GM23338 (cell line): ENCODE measurements at regions not wholly inside any gene's neighbourhood (a gene's known extent, or its start where the extent isn't known, plus 50 kb on each side); places are given as distances from the start of the nearest gene placed in this dataset.

Experiments
- ATAC-seq: fragments of 200-7000 bp; cut with Tn5 transposase; 3 replicates; pipeline ENCODE4 v1.9.1; 2020
- DNase-seq: peaks from one replicate; pipeline ENCODE4 v3.0.0-alpha.2; 2015; ENCODE audit warnings: low spot score
- H2AFZ ChIP-seq: fragments of 200-600 bp; sonication (generic); 2 replicates; pipeline ENCODE4 v1.8.0; 2016; ENCODE audit warnings: antibody characterized with exemption, mild to moderate bottlenecking, moderate library complexity
- H3F3A ChIP-seq: fragments of 200-600 bp; sonication (generic); replicated peaks from 2 replicates; pipeline ENCODE4 v1.8.0; 2017; ENCODE audit warnings: antibody characterized with exemption, mixed run types, low read depth
- H3K27ac ChIP-seq: fragments of 200-600 bp; sonication (generic); 2 replicates; pipeline ENCODE4 v1.6.1; 2016; ENCODE audit warnings: low read depth
- H3K27me3 ChIP-seq: fragments of 200-600 bp; sonication (generic); 2 replicates; pipeline ENCODE4 v1.8.0; 2016; ENCODE audit warnings: mild to moderate bottlenecking, mixed run types, moderate library complexity; ENCODE audit not compliant: insufficient read depth
- H3K36me3 ChIP-seq: fragments of 200-600 bp; sonication (generic); 2 replicates; pipeline ENCODE4 v1.8.0; 2016; ENCODE audit warnings: mild to moderate bottlenecking; ENCODE audit not compliant: insufficient read depth
- H3K4me1 ChIP-seq: fragments of 200-600 bp; sonication (generic); 2 replicates; pipeline ENCODE4 v1.8.0; 2016; ENCODE audit warnings: mild to moderate bottlenecking, moderate library complexity; ENCODE audit not compliant: insufficient read depth
- H3K4me2 ChIP-seq: fragments of 200-600 bp; sonication (generic); 2 replicates; pipeline ENCODE4 v1.7.1; 2017; ENCODE audit warnings: mixed run types
- H3K4me3 ChIP-seq: fragments of 200-600 bp; sonication (generic); 2 replicates; pipeline ENCODE4 v1.6.1; 2016; ENCODE audit warnings: mixed run types
- H3K79me2 ChIP-seq: fragments of 200-600 bp; sonication (generic); replicated peaks from 2 replicates; pipeline ENCODE4 v1.8.0; 2017; ENCODE audit warnings: mild to moderate bottlenecking; ENCODE audit not compliant: insufficient read depth
- H3K9me2 ChIP-seq: fragments of 200-600 bp; sonication (generic); 2 replicates; pipeline ENCODE4 v1.8.0; 2017; ENCODE audit not compliant: insufficient read depth
- H4K20me1 ChIP-seq: fragments of 200-600 bp; sonication (generic); replicated peaks from 2 replicates; pipeline ENCODE4 v1.8.0; 2017; ENCODE audit warnings: mild to moderate bottlenecking; ENCODE audit not compliant: insufficient read depth
- H3K27ac Mint-ChIP-seq: 2 replicates; pipeline ENCODE4 v1.8.0; 2020; ENCODE audit warnings: inconsistent platforms, mild to moderate bottlenecking, moderate library complexity, mixed read lengths
- H3K27me3 Mint-ChIP-seq: 3 replicates; pipeline ENCODE4 v1.8.0; 2022; ENCODE audit warnings: low read depth, mild to moderate bottlenecking, moderate library complexity, mixed read lengths, inconsistent platforms; ENCODE audit not compliant: insufficient read depth, poor library complexity
- H3K36me3 Mint-ChIP-seq: 3 replicates; pipeline ENCODE4 v1.8.0; 2021; ENCODE audit warnings: low read depth, mild to moderate bottlenecking, inconsistent platforms, moderate library complexity, mixed read lengths
- H3K4me1 Mint-ChIP-seq: 3 replicates; pipeline ENCODE4 v1.8.0; 2020; ENCODE audit warnings: mild to moderate bottlenecking, inconsistent platforms, mixed read lengths
- H3K4me3 Mint-ChIP-seq: 3 replicates; pipeline ENCODE4 v1.8.0; 2021; ENCODE audit warnings: moderate library complexity, mild to moderate bottlenecking, inconsistent platforms, mixed read lengths
- H3K9me3 Mint-ChIP-seq: 3 replicates; pipeline ENCODE4 v1.8.0; 2020; ENCODE audit warnings: moderate library complexity, mild to moderate bottlenecking, inconsistent platforms, mixed read lengths
- CREB1 ChIP-seq: fragments of 250-450 bp; sonication (Bioruptor Pico); IDR thresholded peaks from 2 replicates; pipeline ENCODE4 v1.5.0; 2020; ENCODE audit warnings: low read depth, mild to moderate bottlenecking, moderate library complexity
- CTCF ChIP-seq, 2 experiments: fragments of 200-600 bp in 1 of 2; sonication (generic) in 1 of 2; conservative IDR thresholded peaks; 2 replicates each; pipeline versions ENCODE4 v1.5.1 to v1.6.1; 2016 to 2017; ENCODE audit warnings: antibody characterized with exemption in 2 of 2, low read depth in 2 of 2, mild to moderate bottlenecking in 2 of 2, moderate library complexity in 1 of 2
- ETS1 ChIP-seq: IDR thresholded peaks from 2 replicates; pipeline ENCODE4 v1.6.1; 2016; ENCODE audit warnings: antibody characterized with exemption
- EZH2 ChIP-seq: fragments of 200-600 bp; sonication (generic); IDR thresholded peaks from one replicate; pipeline ENCODE4 v1.8.0; 2017; ENCODE audit warnings: antibody characterized with exemption, mild to moderate bottlenecking, low read depth; ENCODE audit not compliant: unreplicated experiment
- EZH2phosphoT487 ChIP-seq: fragments of 200-600 bp; sonication (generic); IDR thresholded peaks from one replicate; pipeline ENCODE4 v1.8.1; 2018; ENCODE audit warnings: antibody characterized with exemption; ENCODE audit not compliant: unreplicated experiment
- JUNB ChIP-seq: IDR thresholded peaks from one replicate; pipeline ENCODE4 v1.6.1; 2016; ENCODE audit warnings: antibody characterized with exemption; ENCODE audit not compliant: unreplicated experiment
- NANOG ChIP-seq: IDR thresholded peaks from 2 replicates; pipeline ENCODE4 v1.6.1; 2016; ENCODE audit warnings: antibody characterized with exemption, borderline replicate concordance
- POLR2AphosphoS5 ChIP-seq: IDR thresholded peaks from 2 replicates; pipeline ENCODE4 v1.6.1; 2016; ENCODE audit warnings: antibody characterized with exemption, low read depth
- REST ChIP-seq: IDR thresholded peaks from one replicate; pipeline ENCODE4 v1.6.1; 2018; ENCODE audit warnings: antibody characterized with exemption; ENCODE audit not compliant: unreplicated experiment
- STAT1 ChIP-seq: IDR thresholded peaks from one replicate; pipeline ENCODE4 v1.6.1; 2016; ENCODE audit warnings: antibody characterized with exemption; ENCODE audit not compliant: unreplicated experiment
- ZNF331 ChIP-seq: fragments of 250-450 bp; sonication (Bioruptor Pico); IDR thresholded peaks from 2 replicates; pipeline ENCODE4 v1.5.0; 2020; ENCODE audit warnings: low read depth, mild to moderate bottlenecking, moderate library complexity

GRCh38 chr5:24135536-24135935, 509.2 kb downstream of the CDH10 start (continued):
- TF ChIP-seq ZNF331 (CRISPR knock-in tag), result no peak
- no peak for TF ChIP-seq EZH2
- TF ChIP-seq NANOG, result no peak
- TF ChIP-seq STAT1, result no peak

- no peaks in the 10 kb centered on the region for H3K36me3 ChIP-seq
- H3K4me1 ChIP-seq, result no peaks in the 10 kb centered on the region
- H3K27me3 ChIP-seq, result no peaks in the 10 kb centered on the region
- no peak for DNase-seq
- H3K79me2 ChIP-seq, result no peaks in the 10 kb centered on the region
- H3K4me3 ChIP-seq, result no peak overlapping the region
- no peak overlapping the region for H2AFZ ChIP-seq
- no peaks in the 10 kb centered on the region for H3K9me2 ChIP-seq
- Mint-ChIP-seq H3K9me3 (no peaks in the 10 kb centered on the region), H3K27ac (no peak overlapping the region), H3K4me3 (no peak overlapping the region), H3K4me1 (no peaks in the 10 kb centered on the region), H3K27me3 (no peaks in the 10 kb centered on the region), H3K36me3 (no peaks in the 10 kb centered on the region)
- no peaks in the 10 kb centered on the region for H4K20me1 ChIP-seq
- TF ChIP-seq EZH2phosphoT487, result no peak
- no peak for TF ChIP-seq STAT1
- TF ChIP-seq POLR2AphosphoS5, result no peak
- no peak for TF ChIP-seq ETS1
- no peak for TF ChIP-seq CTCF (conservative IDR thresholded peaks at IDR 0.05; ENCODE audit: low read depth in 2 of 2)
- TF ChIP-seq EZH2, result no peak
- TF ChIP-seq ZNF331 (CRISPR knock-in tag), result no peak
- no peak for TF ChIP-seq CREB1 (CRISPR knock-in tag)
- no peak overlapping the region for H3K4me2 ChIP-seq
- no peak overlapping the region for H3K27ac ChIP-seq
- ATAC-seq, result no peak
- no peaks in the 10 kb centered on the region for H3F3A ChIP-seq
These were observed 503.7 kb downstream of the CDH10 start for GRCh38 chr5:24141046-24141445.

GRCh38 chr5:24142341-24142740, 502.4 kb downstream of the CDH10 start:
- Mint-ChIP-seq H3K9me3 (no peaks in the 10 kb centered on the region), H3K4me3 (no peak overlapping the region), H3K27me3 (no peaks in the 10 kb centered on the region), H3K4me1 (no peaks in the 10 kb centered on the region), H3K27ac (no peak overlapping the region), H3K36me3 (no peaks in the 10 kb centered on the region)
- Histone ChIP-seq H3K4me3 (no peak overlapping the region), H3K36me3 (no peaks in the 10 kb centered on the region), H3K27me3 (no peaks in the 10 kb centered on the region), H3K4me2 (no peak overlapping the region), H3K27ac (no peak overlapping the region), H4K20me1 (no peaks in the 10 kb centered on the region), H3K79me2 (no peaks in the 10 kb centered on the region), H3K4me1 (no peaks in the 10 kb centered on the region), H3F3A (no peaks in the 10 kb centered on the region), H3K9me2 (no peaks in the 10 kb centered on the region), H2AFZ (no peak overlapping the region)
- no peak for ATAC-seq
- DNase-seq, result no peak
- no peak for TF ChIP-seq POLR2AphosphoS5
- TF ChIP-seq JUNB, result no peak
- no peak for TF ChIP-seq REST
- TF ChIP-seq NANOG, result no peak
